ENCODE measurements at regions not wholly inside any gene's neighbourhood (a gene's known extent, or its start where the extent isn't known, plus 50 kb on each side); places are given as distances from the start of the nearest gene placed in this dataset.

- no peak for DNase-seq
Measured at GRCh38 chr16:80355335-80355734, 185.5 kb upstream of the DYNLRB2 start.

- DNase-seq, result no peak
Measured at GRCh38 chr16:80350061-80350460, 190.7 kb upstream of the DYNLRB2 start.

- no peak for DNase-seq
Measured at GRCh38 chr16:80347900-80348299, 192.9 kb upstream of the DYNLRB2 start.

GRCh38 chr16:80347002-80347401 is 193.8 kb upstream of the DYNLRB2 start:
- no peak for DNase-seq

GRCh38 chr16:80346111-80346632 is 194.6 kb upstream of the DYNLRB2 start:
- no peak for DNase-seq

- DNase-seq, result no peak
Measured at GRCh38 chr16:80345701-80346100, 195.1 kb upstream of the DYNLRB2 start.

- DNase-seq, result no peak
Measured at GRCh38 chr16:80344570-80344969, 196.2 kb upstream of the DYNLRB2 start.

GRCh38 chr16:80341263-80341662 is 199.5 kb upstream of the DYNLRB2 start:
- no peak for DNase-seq

- no peak for DNase-seq
Measured at GRCh38 chr16:80337786-80338185, 203.0 kb upstream of the DYNLRB2 start.

- DNase-seq, result no peak
Measured at GRCh38 chr16:80330803-80331202, 210.0 kb upstream of the DYNLRB2 start.

GRCh38 chr16:80330150-80330549 is 210.6 kb upstream of the DYNLRB2 start:
- DNase-seq, result no peak

- DNase-seq, result no peak
Measured at GRCh38 chr16:80327740-80328139, 213.1 kb upstream of the DYNLRB2 start.

- DNase-seq, result no peak
Measured at GRCh38 chr16:80324371-80324770, 216.4 kb upstream of the DYNLRB2 start.

- no peak for DNase-seq
Measured at GRCh38 chr16:80323808-80324195, 217.0 kb upstream of the DYNLRB2 start.

GRCh38 chr16:80323187-80323807 is 217.5 kb upstream of the DYNLRB2 start:
- no peak for DNase-seq

GRCh38 chr16:80319181-80319580 is 221.6 kb upstream of the DYNLRB2 start:
- no peak for DNase-seq

GRCh38 chr16:80318107-80318506 is 222.7 kb upstream of the DYNLRB2 start:
- no peak for DNase-seq

GRCh38 chr16:80317599-80318037 is 223.2 kb upstream of the DYNLRB2 start:
- DNase-seq, result no peak

GRCh38 chr16:80317116-80317515 is 223.7 kb upstream of the DYNLRB2 start:
- no peak for DNase-seq

- DNase-seq, result no peak
Measured at GRCh38 chr16:80314042-80314441, 226.8 kb upstream of the DYNLRB2 start.

GRCh38 chr16:80309178-80309577 is 231.6 kb upstream of the DYNLRB2 start:
- no peak for DNase-seq

- no peak for DNase-seq
Measured at GRCh38 chr16:80305410-80305809, 235.4 kb upstream of the DYNLRB2 start.

GRCh38 chr16:80303691-80304090 is 237.1 kb upstream of the DYNLRB2 start:
- DNase-seq, result no peak

GRCh38 chr16:80300876-80301275 is 239.9 kb upstream of the DYNLRB2 start:
- no peak for DNase-seq

- no peak for DNase-seq
Measured at GRCh38 chr16:80300456-80300855, 240.3 kb upstream of the DYNLRB2 start.
